GM12891 (cell line): ENCODE measurements at regions not wholly inside any gene's neighbourhood (a gene's known extent, or its start where the extent isn't known, plus 50 kb on each side); places are given as distances from the start of the nearest gene placed in this dataset.

Experiments
- PAX5 ChIP-seq: IDR thresholded peaks from 2 replicates; pipeline ENCODE4 v1.6.1; 2011; ENCODE audit warnings: low read length, moderate library complexity, mild to moderate bottlenecking; ENCODE audit not compliant: insufficient read depth, severe bottlenecking
- POLR2A ChIP-seq: IDR thresholded peaks from 2 replicates; pipeline ENCODE4 v1.6.1; 2011; ENCODE audit warnings: low read depth, low read length, control low read depth
- POLR2AphosphoS5 ChIP-seq: IDR thresholded peaks from 2 replicates; pipeline ENCODE4 v1.6.1; 2011; ENCODE audit warnings: low read depth, low read length, control low read depth
- SPI1 ChIP-seq: IDR thresholded peaks from 2 replicates; pipeline ENCODE4 v1.6.1; 2011; ENCODE audit warnings: low read depth, low read length, control low read depth
- TAF1 ChIP-seq: IDR thresholded peaks from 2 replicates; pipeline ENCODE4 v1.6.1; 2011; ENCODE audit warnings: low read depth, low read length, control low read depth

GRCh38 chr7:92997152-92997551, 120.6 kb downstream of the SAMD9 start:
- no peak for TF ChIP-seq POLR2AphosphoS5
- TF ChIP-seq POLR2A = no peak
- no peak for TF ChIP-seq TAF1
- TF ChIP-seq PAX5 = no peak
- TF ChIP-seq SPI1 = no peak
